GM23338 (cell line): ENCODE measurements at regions not wholly inside any gene's neighbourhood (a gene's known extent, or its start where the extent isn't known, plus 50 kb on each side); places are given as distances from the start of the nearest gene placed in this dataset.

Experiments used
- ATAC-seq: fragments of 200-7000 bp; cut with Tn5 transposase; 3 replicates; pipeline ENCODE4 v1.9.1; 2020
- DNase-seq: peaks from one replicate; pipeline ENCODE4 v3.0.0-alpha.2; 2015; ENCODE audit warnings: low spot score
- H2AFZ ChIP-seq: fragments of 200-600 bp; sonication (generic); 2 replicates; pipeline ENCODE4 v1.8.0; 2016; ENCODE audit warnings: antibody characterized with exemption, mild to moderate bottlenecking, moderate library complexity
- H3F3A ChIP-seq: fragments of 200-600 bp; sonication (generic); replicated peaks from 2 replicates; pipeline ENCODE4 v1.8.0; 2017; ENCODE audit warnings: antibody characterized with exemption, mixed run types, low read depth
- H3K27ac ChIP-seq: fragments of 200-600 bp; sonication (generic); 2 replicates; pipeline ENCODE4 v1.6.1; 2016; ENCODE audit warnings: low read depth
- H3K27me3 ChIP-seq: fragments of 200-600 bp; sonication (generic); 2 replicates; pipeline ENCODE4 v1.8.0; 2016; ENCODE audit warnings: mild to moderate bottlenecking, mixed run types, moderate library complexity; ENCODE audit not compliant: insufficient read depth
- H3K36me3 ChIP-seq: fragments of 200-600 bp; sonication (generic); 2 replicates; pipeline ENCODE4 v1.8.0; 2016; ENCODE audit warnings: mild to moderate bottlenecking; ENCODE audit not compliant: insufficient read depth
- H3K4me1 ChIP-seq: fragments of 200-600 bp; sonication (generic); 2 replicates; pipeline ENCODE4 v1.8.0; 2016; ENCODE audit warnings: mild to moderate bottlenecking, moderate library complexity; ENCODE audit not compliant: insufficient read depth
- H3K4me2 ChIP-seq: fragments of 200-600 bp; sonication (generic); 2 replicates; pipeline ENCODE4 v1.7.1; 2017; ENCODE audit warnings: mixed run types
- H3K4me3 ChIP-seq: fragments of 200-600 bp; sonication (generic); 2 replicates; pipeline ENCODE4 v1.6.1; 2016; ENCODE audit warnings: mixed run types
- H3K79me2 ChIP-seq: fragments of 200-600 bp; sonication (generic); replicated peaks from 2 replicates; pipeline ENCODE4 v1.8.0; 2017; ENCODE audit warnings: mild to moderate bottlenecking; ENCODE audit not compliant: insufficient read depth
- H3K9me2 ChIP-seq: fragments of 200-600 bp; sonication (generic); 2 replicates; pipeline ENCODE4 v1.8.0; 2017; ENCODE audit not compliant: insufficient read depth
- H4K20me1 ChIP-seq: fragments of 200-600 bp; sonication (generic); replicated peaks from 2 replicates; pipeline ENCODE4 v1.8.0; 2017; ENCODE audit warnings: mild to moderate bottlenecking; ENCODE audit not compliant: insufficient read depth
- H3K27ac Mint-ChIP-seq: 2 replicates; pipeline ENCODE4 v1.8.0; 2020; ENCODE audit warnings: inconsistent platforms, mild to moderate bottlenecking, moderate library complexity, mixed read lengths
- H3K27me3 Mint-ChIP-seq: 3 replicates; pipeline ENCODE4 v1.8.0; 2022; ENCODE audit warnings: low read depth, mild to moderate bottlenecking, moderate library complexity, mixed read lengths, inconsistent platforms; ENCODE audit not compliant: insufficient read depth, poor library complexity
- H3K36me3 Mint-ChIP-seq: 3 replicates; pipeline ENCODE4 v1.8.0; 2021; ENCODE audit warnings: low read depth, mild to moderate bottlenecking, inconsistent platforms, moderate library complexity, mixed read lengths
- H3K4me1 Mint-ChIP-seq: 3 replicates; pipeline ENCODE4 v1.8.0; 2020; ENCODE audit warnings: mild to moderate bottlenecking, inconsistent platforms, mixed read lengths
- H3K4me3 Mint-ChIP-seq: 3 replicates; pipeline ENCODE4 v1.8.0; 2021; ENCODE audit warnings: moderate library complexity, mild to moderate bottlenecking, inconsistent platforms, mixed read lengths
- H3K9me3 Mint-ChIP-seq: 3 replicates; pipeline ENCODE4 v1.8.0; 2020; ENCODE audit warnings: moderate library complexity, mild to moderate bottlenecking, inconsistent platforms, mixed read lengths
- CREB1 ChIP-seq: fragments of 250-450 bp; sonication (Bioruptor Pico); IDR thresholded peaks from 2 replicates; pipeline ENCODE4 v1.5.0; 2020; ENCODE audit warnings: low read depth, mild to moderate bottlenecking, moderate library complexity
- ETS1 ChIP-seq: IDR thresholded peaks from 2 replicates; pipeline ENCODE4 v1.6.1; 2016; ENCODE audit warnings: antibody characterized with exemption
- EZH2 ChIP-seq: fragments of 200-600 bp; sonication (generic); IDR thresholded peaks from one replicate; pipeline ENCODE4 v1.8.0; 2017; ENCODE audit warnings: antibody characterized with exemption, mild to moderate bottlenecking, low read depth; ENCODE audit not compliant: unreplicated experiment
- EZH2phosphoT487 ChIP-seq: fragments of 200-600 bp; sonication (generic); IDR thresholded peaks from one replicate; pipeline ENCODE4 v1.8.1; 2018; ENCODE audit warnings: antibody characterized with exemption; ENCODE audit not compliant: unreplicated experiment
- JUNB ChIP-seq: IDR thresholded peaks from one replicate; pipeline ENCODE4 v1.6.1; 2016; ENCODE audit warnings: antibody characterized with exemption; ENCODE audit not compliant: unreplicated experiment
- NANOG ChIP-seq: IDR thresholded peaks from 2 replicates; pipeline ENCODE4 v1.6.1; 2016; ENCODE audit warnings: antibody characterized with exemption, borderline replicate concordance
- POLR2AphosphoS5 ChIP-seq: IDR thresholded peaks from 2 replicates; pipeline ENCODE4 v1.6.1; 2016; ENCODE audit warnings: antibody characterized with exemption, low read depth
- STAT1 ChIP-seq: IDR thresholded peaks from one replicate; pipeline ENCODE4 v1.6.1; 2016; ENCODE audit warnings: antibody characterized with exemption; ENCODE audit not compliant: unreplicated experiment
- ZNF114 ChIP-seq: fragments of 250-450 bp; sonication (Bioruptor Pico); IDR thresholded peaks from 2 replicates; pipeline ENCODE4 v1.5.0; 2020; ENCODE audit warnings: mild to moderate bottlenecking, moderate library complexity
- ZNF331 ChIP-seq: fragments of 250-450 bp; sonication (Bioruptor Pico); IDR thresholded peaks from 2 replicates; pipeline ENCODE4 v1.5.0; 2020; ENCODE audit warnings: low read depth, mild to moderate bottlenecking, moderate library complexity
- TF ChIP-seq, protein P1 (sequence below): IDR thresholded peaks from one replicate; pipeline ENCODE4 v1.6.1; 2018; ENCODE audit warnings: antibody characterized with exemption; ENCODE audit not compliant: unreplicated experiment
- TF ChIP-seq, protein P2 (sequence below): fragments of 250-450 bp; sonication (Bioruptor Pico); IDR thresholded peaks from 2 replicates; pipeline ENCODE4 v1.5.0; 2020; ENCODE audit warnings: mild to moderate bottlenecking, moderate library complexity
- TF ChIP-seq, protein P3 (sequence below), 2 experiments: fragments of 200-600 bp in 1 of 2; sonication (generic) in 1 of 2; conservative IDR thresholded peaks; 2 replicates each; pipeline versions ENCODE4 v1.5.1 to v1.6.1; 2016 to 2017; ENCODE audit warnings: antibody characterized with exemption in 2 of 2, low read depth in 2 of 2, mild to moderate bottlenecking in 2 of 2, moderate library complexity in 1 of 2

GRCh38 chr5:125713109-125713805 is 710.0 kb upstream of the GRAMD2B start:
- Mint-ChIP-seq H3K27ac (no peak overlapping the region), H3K4me3 (no peak overlapping the region), H3K9me3 (no peaks in the 10 kb centered on the region), H3K36me3 (no peaks in the 10 kb centered on the region), H3K4me1 (no peaks in the 10 kb centered on the region; the same call in 2 of the 3 replicates), H3K27me3 (no peaks in the 10 kb centered on the region)
- Histone ChIP-seq H3K4me1 (no peaks in the 10 kb centered on the region), H4K20me1 (no peaks in the 10 kb centered on the region), H3K9me2 (peaks cover 3% of the 10 kb centered on the region; the same call in 1 of the 2 replicates), H3K4me2 (no peak overlapping the region), H3K27me3 (no peaks in the 10 kb centered on the region), H3K4me3 (no peak overlapping the region), H3K27ac (no peak overlapping the region), H3K79me2 (no peaks in the 10 kb centered on the region), H2AFZ (peak overlapping the region; percentile 0; the same call in 1 of the 2 replicates), H3F3A (no peaks in the 10 kb centered on the region), H3K36me3 (no peaks in the 10 kb centered on the region)
- peak; percentile 34; the same call in 1 of the 3 replicates for ATAC-seq
- DNase-seq = no peak
- TF ChIP-seq, protein P1, sequence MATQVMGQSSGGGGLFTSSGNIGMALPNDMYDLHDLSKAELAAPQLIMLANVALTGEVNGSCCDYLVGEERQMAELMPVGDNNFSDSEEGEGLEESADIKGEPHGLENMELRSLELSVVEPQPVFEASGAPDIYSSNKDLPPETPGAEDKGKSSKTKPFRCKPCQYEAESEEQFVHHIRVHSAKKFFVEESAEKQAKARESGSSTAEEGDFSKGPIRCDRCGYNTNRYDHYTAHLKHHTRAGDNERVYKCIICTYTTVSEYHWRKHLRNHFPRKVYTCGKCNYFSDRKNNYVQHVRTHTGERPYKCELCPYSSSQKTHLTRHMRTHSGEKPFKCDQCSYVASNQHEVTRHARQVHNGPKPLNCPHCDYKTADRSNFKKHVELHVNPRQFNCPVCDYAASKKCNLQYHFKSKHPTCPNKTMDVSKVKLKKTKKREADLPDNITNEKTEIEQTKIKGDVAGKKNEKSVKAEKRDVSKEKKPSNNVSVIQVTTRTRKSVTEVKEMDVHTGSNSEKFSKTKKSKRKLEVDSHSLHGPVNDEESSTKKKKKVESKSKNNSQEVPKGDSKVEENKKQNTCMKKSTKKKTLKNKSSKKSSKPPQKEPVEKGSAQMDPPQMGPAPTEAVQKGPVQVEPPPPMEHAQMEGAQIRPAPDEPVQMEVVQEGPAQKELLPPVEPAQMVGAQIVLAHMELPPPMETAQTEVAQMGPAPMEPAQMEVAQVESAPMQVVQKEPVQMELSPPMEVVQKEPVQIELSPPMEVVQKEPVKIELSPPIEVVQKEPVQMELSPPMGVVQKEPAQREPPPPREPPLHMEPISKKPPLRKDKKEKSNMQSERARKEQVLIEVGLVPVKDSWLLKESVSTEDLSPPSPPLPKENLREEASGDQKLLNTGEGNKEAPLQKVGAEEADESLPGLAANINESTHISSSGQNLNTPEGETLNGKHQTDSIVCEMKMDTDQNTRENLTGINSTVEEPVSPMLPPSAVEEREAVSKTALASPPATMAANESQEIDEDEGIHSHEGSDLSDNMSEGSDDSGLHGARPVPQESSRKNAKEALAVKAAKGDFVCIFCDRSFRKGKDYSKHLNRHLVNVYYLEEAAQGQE = no peak
- TF ChIP-seq NANOG = no peak
- TF ChIP-seq ETS1 = no peak
- no peak for TF ChIP-seq EZH2
- TF ChIP-seq, protein P2, sequence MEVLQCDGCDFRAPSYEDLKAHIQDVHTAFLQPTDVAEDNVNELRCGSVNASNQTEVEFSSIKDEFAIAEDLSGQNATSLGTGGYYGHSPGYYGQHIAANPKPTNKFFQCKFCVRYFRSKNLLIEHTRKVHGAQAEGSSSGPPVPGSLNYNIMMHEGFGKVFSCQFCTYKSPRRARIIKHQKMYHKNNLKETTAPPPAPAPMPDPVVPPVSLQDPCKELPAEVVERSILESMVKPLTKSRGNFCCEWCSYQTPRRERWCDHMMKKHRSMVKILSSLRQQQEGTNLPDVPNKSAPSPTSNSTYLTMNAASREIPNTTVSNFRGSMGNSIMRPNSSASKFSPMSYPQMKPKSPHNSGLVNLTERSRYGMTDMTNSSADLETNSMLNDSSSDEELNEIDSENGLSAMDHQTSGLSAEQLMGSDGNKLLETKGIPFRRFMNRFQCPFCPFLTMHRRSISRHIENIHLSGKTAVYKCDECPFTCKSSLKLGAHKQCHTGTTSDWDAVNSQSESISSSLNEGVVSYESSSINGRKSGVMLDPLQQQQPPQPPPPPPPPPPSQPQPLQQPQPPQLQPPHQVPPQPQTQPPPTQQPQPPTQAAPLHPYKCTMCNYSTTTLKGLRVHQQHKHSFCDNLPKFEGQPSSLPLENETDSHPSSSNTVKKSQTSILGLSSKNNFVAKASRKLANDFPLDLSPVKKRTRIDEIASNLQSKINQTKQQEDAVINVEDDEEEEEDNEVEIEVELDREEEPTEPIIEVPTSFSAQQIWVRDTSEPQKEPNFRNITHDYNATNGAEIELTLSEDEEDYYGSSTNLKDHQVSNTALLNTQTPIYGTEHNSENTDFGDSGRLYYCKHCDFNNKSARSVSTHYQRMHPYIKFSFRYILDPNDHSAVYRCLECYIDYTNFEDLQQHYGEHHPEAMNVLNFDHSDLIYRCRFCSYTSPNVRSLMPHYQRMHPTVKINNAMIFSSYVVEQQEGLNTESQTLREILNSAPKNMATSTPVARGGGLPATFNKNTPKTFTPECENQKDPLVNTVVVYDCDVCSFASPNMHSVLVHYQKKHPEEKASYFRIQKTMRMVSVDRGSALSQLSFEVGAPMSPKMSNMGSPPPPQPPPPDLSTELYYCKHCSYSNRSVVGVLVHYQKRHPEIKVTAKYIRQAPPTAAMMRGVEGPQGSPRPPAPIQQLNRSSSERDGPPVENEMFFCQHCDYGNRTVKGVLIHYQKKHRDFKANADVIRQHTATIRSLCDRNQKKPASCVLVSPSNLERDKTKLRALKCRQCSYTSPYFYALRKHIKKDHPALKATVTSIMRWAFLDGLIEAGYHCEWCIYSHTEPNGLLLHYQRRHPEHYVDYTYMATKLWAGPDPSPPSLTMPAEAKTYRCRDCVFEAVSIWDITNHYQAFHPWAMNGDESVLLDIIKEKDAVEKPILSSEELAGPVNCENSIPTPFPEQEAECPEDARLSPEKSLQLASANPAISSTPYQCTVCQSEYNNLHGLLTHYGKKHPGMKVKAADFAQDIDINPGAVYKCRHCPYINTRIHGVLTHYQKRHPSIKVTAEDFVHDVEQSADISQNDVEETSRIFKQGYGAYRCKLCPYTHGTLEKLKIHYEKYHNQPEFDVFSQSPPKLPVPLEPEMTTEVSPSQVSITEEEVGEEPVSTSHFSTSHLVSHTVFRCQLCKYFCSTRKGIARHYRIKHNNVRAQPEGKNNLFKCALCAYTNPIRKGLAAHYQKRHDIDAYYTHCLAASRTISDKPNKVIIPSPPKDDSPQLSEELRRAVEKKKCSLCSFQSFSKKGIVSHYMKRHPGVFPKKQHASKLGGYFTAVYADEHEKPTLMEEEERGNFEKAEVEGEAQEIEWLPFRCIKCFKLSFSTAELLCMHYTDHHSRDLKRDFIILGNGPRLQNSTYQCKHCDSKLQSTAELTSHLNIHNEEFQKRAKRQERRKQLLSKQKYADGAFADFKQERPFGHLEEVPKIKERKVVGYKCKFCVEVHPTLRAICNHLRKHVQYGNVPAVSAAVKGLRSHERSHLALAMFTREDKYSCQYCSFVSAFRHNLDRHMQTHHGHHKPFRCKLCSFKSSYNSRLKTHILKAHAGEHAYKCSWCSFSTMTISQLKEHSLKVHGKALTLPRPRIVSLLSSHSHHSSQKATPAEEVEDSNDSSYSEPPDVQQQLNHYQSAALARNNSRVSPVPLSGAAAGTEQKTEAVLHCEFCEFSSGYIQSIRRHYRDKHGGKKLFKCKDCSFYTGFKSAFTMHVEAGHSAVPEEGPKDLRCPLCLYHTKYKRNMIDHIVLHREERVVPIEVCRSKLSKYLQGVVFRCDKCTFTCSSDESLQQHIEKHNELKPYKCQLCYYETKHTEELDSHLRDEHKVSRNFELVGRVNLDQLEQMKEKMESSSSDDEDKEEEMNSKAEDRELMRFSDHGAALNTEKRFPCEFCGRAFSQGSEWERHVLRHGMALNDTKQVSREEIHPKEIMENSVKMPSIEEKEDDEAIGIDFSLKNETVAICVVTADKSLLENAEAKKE (CRISPR knock-in tag) = no peak
- TF ChIP-seq CREB1 (CRISPR knock-in tag) = no peak
- TF ChIP-seq, protein P3, sequence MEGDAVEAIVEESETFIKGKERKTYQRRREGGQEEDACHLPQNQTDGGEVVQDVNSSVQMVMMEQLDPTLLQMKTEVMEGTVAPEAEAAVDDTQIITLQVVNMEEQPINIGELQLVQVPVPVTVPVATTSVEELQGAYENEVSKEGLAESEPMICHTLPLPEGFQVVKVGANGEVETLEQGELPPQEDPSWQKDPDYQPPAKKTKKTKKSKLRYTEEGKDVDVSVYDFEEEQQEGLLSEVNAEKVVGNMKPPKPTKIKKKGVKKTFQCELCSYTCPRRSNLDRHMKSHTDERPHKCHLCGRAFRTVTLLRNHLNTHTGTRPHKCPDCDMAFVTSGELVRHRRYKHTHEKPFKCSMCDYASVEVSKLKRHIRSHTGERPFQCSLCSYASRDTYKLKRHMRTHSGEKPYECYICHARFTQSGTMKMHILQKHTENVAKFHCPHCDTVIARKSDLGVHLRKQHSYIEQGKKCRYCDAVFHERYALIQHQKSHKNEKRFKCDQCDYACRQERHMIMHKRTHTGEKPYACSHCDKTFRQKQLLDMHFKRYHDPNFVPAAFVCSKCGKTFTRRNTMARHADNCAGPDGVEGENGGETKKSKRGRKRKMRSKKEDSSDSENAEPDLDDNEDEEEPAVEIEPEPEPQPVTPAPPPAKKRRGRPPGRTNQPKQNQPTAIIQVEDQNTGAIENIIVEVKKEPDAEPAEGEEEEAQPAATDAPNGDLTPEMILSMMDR (conservative IDR thresholded peaks at IDR 0.05; ENCODE audit: low read depth in 2 of 2) = no peak
- TF ChIP-seq POLR2AphosphoS5 = no peak
- no peak for TF ChIP-seq EZH2phosphoT487
- no peak for TF ChIP-seq STAT1
- no peak for TF ChIP-seq JUNB
- no peak for TF ChIP-seq ZNF114 (CRISPR knock-in tag)
- no peak for TF ChIP-seq ZNF331 (CRISPR knock-in tag)
